Fibroblast of skin of abdomen (primary cell): ENCODE measurements at regions not wholly inside any gene's neighbourhood (a gene's known extent, or its start where the extent isn't known, plus 50 kb on each side); places are given as distances from the start of the nearest gene placed in this dataset.

ENCODE experiments used
- DNase-seq: peaks from one replicate; pipeline ENCODE4 v3.0.0-alpha.2; 2013

DNA sequence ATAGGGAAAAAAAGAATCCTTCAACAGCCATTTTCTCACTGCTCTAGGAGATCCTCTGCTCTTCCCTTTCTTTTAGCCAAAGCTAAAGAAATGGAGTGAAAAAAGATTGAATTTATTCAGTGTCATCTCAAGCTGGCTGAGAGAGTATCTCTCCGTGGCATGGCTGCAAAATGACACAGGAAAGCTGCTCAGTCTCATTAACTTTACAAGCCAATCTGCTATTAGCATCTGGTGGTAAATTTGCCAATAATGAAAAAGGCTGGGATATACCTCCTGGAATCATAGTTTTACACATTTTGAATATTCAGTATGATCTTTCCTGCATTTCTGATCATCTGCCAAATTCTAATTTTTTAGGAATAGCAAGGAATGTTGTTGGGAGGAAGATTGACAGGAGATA, 176.8 kb upstream of the CHRM3 start:
- no peak for DNase-seq

DNA sequence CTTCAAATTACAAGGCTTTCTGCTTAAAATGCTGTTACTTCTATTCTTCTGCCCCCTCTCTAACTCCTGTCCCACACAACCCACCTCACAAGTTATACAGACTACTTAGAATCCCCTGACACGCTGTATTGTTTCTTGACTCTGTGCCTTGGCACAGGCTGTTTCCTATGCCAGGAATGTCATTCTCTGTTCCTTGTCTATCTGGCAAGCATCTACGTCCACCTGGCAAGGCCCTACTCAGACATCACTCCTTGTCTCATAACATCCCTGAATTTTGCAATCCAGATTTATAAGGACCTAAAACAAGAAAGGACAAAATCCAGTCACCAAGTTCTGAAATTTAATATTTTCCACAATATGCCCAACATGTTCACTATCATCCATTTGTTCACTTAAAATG, 182.0 kb upstream of the CHRM3 start:
- no peak for DNase-seq

DNA sequence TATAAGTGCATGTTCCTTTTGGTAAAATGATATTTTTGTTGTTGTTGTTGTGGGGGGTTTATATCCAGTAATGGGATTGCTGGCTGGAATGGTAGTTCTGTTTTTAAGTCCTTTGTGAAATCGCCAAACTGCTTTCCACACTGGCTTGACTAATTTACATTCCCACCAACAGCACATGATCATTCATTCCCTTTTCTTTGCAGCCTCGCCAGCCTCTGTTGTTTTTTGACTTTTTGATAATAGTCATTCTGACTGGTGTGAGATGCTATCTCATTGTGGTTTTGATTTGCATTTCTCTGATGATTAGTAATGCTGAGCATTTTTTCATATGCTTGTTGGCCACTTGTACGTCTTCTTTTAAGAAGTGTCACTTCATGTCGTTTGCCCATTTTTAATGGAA, 188.5 kb upstream of the CHRM3 start:
- no peak for DNase-seq

DNA sequence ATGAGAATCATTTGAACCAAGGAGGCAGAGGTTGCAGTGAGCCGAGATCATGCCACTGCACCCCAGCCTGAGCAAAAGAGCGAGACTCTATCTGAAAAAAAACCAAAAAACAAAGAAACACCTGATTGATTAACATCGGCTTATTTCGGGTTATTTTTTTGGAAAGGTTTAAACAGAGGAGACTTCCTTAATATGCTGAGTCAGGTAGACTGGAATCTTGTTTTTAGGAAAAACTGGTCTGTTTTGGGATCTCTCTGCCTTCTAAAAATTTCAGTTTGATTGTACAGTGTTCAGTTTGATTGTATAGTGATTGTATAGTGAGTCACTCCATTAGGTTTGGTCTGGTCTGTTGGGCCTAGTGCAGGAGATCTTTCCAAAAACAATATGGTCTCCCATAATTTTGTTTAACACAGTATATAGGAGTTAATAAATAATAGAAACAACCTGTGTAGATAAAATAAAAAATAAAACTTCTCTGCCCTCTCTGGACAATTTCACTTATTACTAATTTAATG, 196.3 kb upstream of the CHRM3 start:
- DNase-seq, result no peak

DNA sequence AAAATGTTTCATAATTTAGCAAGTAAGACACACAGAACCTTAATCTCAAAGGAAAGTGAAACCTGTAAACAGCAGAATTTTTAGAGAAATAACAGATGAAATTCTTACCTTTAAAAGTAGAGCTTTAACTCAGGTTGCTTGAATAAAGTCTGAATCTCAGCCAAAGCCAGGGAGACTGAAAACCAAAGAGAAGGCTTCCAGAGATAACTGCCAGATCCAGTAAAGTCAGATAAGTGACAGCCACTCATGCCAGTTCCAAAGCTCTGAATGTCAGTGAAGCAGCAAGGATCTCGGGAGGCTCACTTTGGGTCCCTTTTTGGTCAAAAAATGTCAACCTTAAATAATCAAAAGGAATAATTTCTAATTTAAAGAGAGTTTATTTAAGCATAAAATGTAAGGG, 199.9 kb upstream of the CHRM3 start:
- no peak for DNase-seq

DNA sequence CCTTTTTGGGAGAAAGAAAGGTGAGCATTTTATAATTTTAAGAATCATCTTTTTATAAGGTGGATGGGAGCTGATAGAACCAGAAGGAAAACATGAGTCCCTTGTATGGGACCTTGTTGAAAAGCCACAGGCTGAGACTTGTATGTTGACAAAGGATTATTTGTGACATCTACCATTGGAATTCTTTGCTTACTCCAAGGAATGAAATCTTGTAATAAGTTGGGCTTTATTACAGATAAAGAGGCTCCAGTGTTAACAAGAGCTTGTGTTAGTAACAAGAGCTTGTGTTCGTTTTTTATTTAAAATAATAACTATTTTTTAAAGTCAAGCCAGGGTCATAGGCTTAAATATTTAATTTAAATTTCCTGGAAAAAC, 201.1 kb upstream of the CHRM3 start:
- DNase-seq, result no peak

DNA sequence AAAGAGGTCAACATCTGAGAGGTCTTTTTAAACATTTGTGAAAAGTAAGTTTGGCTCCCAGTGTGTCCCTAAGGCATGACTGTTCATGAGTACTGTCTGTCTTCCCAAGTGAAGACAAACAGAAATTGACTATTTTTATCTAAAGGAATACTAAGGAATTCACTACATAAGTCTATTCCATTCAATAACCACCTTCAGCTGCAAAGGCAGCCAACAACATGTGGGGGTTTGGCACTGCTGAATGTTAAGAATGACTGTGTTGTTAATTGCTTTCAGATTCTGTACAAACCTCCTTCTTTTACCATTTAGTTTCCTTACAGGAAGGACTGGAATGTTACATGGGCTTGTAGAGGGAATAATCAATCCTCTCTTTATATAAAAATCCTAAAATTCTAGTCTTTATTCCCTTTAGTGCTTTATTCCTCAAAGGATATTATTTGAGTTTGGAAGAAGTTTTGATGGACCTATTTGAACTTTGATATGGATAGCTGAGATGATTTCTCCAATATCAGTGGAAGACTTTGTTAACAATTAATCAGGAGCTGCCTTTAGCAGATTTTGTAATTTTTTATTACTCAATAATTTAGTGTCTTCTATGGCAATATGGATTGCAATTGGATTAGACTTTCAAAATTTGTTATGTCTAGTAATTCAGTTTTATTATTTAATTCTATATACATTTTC, 201.7 kb upstream of the CHRM3 start:
- DNase-seq, result peak; percentile 79

DNA sequence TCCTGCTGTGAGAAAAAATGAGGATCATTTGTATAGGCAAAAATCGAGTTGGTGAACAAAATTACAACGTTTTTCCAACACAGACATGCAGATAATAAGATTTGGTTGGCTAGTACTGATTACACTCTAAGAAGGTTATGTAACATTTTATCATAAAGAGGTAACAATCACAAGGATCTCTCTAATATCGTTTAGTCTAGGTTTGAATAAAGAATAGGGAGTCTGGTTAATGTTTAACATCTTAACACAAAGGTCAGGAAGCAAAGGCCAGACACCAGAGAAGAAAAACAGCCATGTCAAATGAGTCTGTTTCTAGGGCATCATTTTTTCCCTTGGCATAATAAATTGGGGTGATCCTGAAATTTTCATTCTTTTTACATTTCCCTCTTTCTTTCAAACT, 207.4 kb upstream of the CHRM3 start:
- no peak for DNase-seq

DNA sequence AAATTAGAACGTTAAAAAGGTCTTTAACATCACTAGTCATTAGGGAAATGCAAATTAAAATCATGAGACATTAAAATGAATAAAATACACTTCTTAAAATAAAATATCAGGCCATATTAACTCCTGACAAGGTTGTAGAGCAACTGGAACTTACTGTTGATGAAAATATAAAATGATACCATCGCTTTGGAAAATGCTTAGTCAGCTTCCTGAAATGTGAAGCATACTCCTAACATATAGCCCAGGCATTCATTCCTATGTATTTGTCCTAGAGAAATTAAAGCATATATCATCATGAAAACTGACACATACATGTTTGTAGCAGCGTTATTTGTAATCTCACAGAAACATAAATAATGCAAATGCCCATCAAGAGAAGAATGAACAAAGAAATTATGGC, 211.5 kb upstream of the CHRM3 start:
- DNase-seq, result no peak

DNA sequence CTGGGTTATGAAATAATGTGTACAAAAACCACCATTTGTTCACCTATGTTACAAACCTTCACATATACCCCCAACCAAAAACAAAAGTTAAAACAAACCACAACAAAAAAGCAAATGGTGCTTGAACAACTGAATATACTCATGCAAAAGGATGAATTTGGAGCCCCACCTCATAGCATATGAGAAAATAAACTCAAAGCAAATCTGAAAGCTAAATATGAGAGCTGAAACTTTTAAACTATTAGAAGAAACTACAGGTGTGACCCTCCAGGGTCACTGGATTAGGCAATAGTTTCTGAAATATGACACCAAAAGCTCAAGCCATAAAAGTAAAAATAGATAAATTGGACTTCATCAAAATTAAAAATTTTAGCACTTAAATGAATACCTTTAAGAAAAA, 215.5 kb upstream of the CHRM3 start:
- DNase-seq, result no peak

DNA sequence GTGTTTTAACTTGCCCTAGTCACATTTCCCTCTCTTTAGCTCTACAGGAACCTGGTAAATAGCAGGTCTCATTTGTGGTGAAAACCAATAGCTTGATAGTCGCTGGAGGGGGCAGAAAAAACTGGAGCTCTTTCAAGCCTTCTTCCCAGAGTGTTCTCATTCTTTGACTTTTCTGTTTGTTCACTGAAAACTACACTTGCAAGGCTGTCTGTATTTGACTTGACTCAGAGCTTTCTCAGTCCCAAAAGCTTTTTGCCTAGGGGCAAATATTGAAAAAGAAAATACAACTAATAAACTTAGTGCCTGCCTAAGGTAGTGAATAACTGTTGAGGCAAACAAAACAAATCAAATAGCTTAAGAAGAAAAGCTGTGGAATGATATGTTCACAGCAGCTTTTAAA, 217.1 kb upstream of the CHRM3 start:
- DNase-seq, result no peak

DNA sequence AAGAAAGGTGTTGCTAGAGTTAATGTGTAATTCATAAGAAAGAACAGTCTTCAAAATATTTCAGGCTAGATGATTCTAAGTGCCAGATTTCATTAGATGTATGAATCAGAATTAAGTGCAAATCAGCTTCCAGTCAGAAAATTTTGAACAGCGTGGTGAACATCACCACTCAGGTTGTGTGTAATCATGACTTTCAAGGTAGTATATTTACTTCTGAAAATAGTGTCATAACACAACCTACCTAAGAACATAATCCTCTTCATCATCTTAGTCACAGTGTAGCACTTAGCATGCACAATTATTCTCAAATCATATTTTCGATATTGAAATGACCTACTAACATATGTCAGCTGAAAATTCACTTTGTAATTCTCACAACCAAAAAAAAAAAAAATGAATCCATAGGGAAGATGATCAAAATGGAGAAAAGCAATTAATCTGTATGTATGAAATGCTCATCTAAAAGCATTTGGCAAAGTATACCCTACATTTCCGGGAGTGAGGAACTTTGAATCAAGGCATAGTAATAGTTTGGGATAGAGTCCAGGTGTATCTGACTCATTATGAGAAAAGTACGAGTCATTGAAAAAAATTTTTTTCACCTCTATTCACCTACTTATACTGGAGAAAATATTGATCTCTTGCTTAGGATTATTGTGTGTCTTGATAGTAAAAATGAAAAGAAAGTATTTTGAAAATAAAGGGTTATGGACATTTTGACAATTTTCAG, 221.8 kb upstream of the CHRM3 start:
- no peak for DNase-seq

DNA sequence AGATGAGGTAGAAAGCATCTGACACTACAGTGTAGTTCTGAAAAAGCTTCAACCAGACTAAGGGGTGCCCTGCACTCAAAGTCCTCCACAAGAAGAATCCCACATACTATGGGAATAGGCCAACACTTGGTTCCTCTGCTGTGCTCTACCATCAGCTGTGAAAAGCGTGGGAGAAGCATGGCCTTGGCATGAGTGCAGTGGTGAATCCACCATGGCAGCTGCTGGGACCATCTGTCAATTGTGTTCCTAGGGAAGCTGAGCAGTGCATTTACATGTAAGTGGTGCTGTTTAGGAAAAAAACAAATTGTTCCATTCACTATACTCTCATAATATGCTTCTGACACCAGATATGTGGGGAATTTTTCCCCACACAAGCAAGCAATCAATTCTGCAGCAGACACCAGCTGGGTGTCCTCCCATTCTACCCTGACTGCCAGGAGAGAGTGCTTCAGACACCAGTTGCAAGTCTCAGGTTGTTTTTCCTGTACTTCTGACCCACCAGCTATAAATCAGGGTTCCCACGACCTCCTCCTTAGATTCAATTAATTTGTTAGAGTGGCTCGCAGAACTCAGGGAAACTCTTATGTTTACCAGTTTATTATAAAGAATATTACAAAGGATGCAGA, 230.8 kb upstream of the CHRM3 start:
- no peak for DNase-seq

DNA sequence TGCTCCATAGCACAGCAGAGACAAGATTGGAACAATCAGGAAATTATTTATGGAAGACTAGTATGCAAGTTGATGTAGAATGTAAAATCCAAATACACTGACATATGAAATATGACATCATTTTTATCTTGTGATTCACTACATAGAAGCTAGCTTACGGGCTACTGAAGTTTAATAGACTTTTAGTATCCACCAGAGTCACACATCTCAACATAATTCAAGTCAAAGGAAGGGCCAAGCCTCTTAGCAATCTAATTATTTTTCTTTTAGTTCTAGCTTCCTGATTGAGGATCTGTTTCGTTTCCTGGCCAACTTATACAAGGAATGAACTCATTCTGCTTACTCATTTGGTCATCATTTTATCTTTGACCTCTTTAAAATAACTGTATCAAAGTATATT, 234.4 kb upstream of the CHRM3 start:
- no peak for DNase-seq

DNA sequence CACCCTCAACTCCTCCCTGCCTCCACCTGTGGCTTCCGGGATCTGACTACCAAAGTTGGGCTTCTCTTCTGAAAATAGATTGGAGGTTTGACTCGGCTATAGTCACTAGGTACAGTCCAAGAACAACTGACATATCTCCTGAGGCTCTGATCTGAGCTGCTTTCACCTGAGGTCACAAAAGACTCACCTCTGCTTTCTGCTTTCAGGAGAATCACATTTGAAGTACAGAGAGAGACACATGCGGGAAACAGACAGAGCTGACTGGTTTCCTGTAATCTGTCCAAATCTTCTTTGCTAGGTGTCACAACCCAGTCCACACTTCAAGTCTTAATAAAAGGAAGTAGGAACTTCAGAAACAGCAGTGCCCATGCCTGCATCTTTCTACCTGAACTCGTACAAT, 245.4 kb upstream of the CHRM3 start:
- no peak for DNase-seq

DNA sequence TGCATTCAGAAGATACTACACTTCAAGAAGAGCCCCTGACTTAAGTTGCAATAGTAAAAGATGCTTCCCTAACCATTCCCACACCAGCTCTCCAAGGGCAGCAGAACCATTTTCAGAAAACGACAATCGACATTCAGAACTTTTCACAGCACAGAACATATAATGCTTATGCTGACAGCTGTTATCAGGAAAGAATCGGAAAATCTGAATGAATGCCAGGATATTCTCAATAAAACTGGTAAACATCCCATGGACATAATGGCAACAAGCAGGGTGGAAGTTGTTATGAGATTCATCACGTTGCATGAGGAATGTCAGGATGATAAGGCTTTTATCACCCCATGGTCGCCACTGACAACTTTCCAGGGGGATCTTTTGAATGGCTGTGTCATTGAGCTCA, 246.6 kb upstream of the CHRM3 start:
- DNase-seq, result no peak

DNA sequence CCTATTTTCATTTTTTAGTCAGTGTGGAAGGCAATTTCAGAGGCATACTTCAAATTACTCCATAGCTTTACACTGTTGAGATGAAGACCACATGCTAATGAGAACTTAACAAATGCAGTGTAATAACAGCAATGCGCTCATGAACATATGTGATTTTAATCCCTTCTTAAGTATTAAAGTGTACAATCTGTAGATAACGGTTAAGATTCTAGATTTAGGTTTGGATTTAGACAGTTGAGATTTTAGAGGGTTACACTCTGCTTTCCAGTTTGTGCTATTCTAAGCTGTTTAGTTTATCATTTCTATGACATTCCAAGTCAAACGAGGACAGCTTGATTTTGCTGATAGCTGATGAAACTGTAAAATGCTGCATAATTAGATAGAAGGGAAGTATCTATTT, 257.8 kb upstream of the CHRM3 start:
- no peak for DNase-seq

DNA sequence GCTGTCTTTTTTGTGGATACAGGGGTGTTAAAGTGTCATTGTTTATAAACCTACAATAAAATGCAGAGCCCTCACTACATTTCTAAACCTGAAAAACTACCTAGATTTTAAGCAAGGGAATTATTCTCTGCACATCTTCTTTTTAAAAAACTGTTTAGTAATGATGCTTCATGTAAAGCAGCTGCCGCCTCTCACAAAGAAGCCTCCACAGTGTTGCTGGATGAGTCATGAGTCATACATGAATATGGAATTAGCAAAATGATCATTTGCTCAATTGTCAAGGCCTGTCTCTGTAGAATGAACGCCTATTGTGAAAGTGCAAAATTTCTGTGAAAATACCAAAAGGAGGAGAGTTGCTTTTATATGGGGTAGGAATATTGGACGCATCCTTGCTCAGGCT, 259.5 kb upstream of the CHRM3 start:
- peak; percentile 63 for DNase-seq

DNA sequence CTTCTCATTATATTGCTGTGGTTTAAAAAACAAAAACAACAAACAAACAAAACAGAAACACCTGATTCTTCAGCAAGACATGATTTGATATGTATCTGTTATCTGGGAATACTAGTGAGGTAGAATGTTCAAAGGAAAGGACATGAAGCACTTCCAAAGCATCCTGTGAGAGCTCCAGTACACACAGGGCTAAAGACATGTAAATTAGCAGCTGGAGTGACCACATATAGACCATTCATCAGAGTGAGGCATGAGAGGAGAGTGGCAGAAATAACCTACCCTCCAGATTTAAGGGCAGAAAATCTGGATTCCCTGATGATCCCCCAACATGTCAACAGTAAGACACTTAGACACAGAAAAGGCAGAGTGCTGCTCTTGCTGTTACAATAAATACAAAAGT, 260.5 kb upstream of the CHRM3 start:
- DNase-seq, result no peak

DNA sequence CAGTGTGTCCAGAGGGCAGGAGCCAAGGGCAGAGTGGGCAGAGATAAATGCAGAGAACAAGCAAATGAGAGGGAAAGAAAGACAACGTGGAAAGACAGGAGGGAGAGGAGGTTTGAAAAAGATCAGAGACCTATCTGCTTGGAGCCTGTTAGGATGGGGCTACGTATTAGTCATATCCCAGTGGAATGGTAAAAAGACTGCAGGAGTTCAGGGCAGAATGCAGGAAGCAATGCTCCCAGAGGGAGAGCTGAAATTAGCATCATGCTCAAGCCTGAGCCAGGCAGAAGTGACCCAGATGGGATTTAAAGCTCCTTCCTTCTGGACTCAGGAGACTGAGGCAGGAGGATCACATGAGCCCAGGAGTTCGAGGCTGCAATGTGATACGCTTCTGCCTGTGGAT, 261.3 kb upstream of the CHRM3 start:
- DNase-seq, result peak; percentile 57

DNA sequence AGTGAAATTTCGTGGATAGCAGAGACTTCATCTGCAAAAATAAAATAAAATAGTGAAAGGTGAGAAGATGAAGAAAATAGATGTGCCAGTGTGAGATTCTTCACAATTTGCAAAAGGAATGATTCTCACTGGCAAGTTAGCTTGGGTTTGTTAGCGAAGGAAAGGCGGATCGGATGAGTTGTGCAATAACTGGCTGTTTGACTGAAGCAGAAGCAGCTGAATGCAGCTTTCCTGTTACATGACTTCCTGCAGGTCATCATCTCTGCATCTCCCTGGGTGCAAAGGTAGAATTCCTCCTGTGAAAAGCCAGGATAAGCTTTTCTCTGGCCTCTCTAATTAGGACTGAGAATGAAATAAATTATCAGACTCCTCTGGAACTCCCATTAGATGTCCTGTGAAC, 263.1 kb upstream of the CHRM3 start:
- no peak for DNase-seq

DNA sequence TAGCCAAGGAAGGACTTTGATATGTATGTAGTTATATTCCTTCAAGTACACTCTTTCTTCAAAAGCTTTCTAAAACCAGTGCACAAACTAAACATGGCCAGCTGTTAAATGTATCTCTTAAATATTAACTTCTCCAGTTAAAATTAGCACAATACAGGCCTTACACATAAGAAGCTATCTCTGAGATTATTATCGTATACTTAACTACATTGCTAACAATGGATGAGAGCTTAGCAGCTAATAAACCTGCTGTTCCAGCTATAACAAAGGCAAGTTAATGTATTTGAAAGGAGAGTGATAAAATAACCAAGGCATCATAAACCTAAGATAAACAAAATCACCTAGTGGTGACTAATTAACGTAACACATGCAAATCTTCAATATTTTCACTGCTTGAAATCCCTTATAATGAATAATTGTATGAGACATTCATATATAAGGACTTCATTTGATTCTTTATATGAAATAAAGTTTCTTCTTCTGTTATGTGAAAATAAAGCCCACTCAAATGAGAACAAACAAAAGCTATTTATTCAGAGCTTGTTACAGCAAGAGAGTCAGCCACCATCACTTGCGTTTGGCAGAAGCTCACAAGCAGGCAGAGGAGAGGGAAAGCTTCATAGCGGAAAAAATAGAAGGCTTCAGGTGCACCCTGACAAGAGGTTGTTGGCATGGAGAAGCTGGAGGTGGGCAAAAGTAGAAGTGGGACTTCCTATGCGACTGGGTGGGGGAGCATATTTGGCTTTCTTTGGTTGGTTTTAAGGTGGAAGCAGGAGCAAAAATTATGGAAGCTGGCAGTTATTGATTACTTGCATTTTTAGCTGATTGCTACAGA, 274.1 kb upstream of the CHRM3 start:
- DNase-seq, result no peak

DNA sequence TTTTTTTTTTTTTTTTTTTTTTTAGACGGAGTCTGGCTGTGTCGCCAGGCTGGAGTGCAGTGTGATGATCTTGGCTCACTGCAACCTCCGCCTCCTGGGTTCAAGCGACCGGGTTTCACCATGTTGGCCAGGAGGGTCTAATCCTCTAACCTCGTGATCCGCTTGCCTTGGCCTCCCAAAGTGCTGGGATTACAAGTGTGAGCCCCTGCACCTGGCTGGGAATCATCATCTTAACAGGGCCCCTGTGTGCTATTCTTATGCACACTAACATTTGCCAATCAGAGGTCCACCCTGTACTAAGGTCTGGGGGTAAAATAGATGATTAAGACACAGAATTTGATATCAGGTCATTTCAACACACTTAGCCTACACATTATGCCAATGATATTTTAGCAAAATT, 278.7 kb upstream of the CHRM3 start:
- DNase-seq, result no peak
